GM21360 (cell line): ENCODE measurements at regions not wholly inside any gene's neighbourhood (a gene's known extent, or its start where the extent isn't known, plus 50 kb on each side); places are given as distances from the start of the nearest gene placed in this dataset.

Source experiments
- ATAC-seq: cut with Tn5 transposase; IDR thresholded peaks from one replicate; pipeline ENCODE4 v1.9.1; 2021; ENCODE audit warnings: mild to moderate bottlenecking, moderate library complexity; ENCODE audit not compliant: unreplicated experiment

- ATAC-seq: no peak
Observed at GRCh38 chr7:47640265-47640664, 58.4 kb upstream of the TNS3 start.

GRCh38 chr7:47639495-47640110 lies 57.7 kb upstream of the TNS3 start:
- ATAC-seq: no peak

- no peak for ATAC-seq
Observed at GRCh38 chr7:47638679-47639315, 56.9 kb upstream of the TNS3 start.

GRCh38 chr7:47636433-47637175 lies 54.7 kb upstream of the TNS3 start:
- ATAC-seq: no peak

GRCh38 chr7:47636081-47636432 lies 54.1 kb upstream of the TNS3 start:
- no peak for ATAC-seq

GRCh38 chr7:47635091-47636080 lies 53.5 kb upstream of the TNS3 start:
- no peak for ATAC-seq

GRCh38 chr7:47634273-47634672 lies 52.4 kb upstream of the TNS3 start:
- no peak for ATAC-seq

- ATAC-seq: no peak
Observed at GRCh38 chr7:47633134-47633533, 51.2 kb upstream of the TNS3 start.
